GM19467 (cell line): ENCODE measurements at regions not wholly inside any gene's neighbourhood (a gene's known extent, or its start where the extent isn't known, plus 50 kb on each side); places are given as distances from the start of the nearest gene placed in this dataset.
"Not testable (repeated sequence)": the region's sequence is repeated elsewhere in the genome, so short reads cannot be mapped to it uniquely, and the experiment has no call there.

ENCODE experiments used
- ATAC-seq: cut with Tn5 transposase; IDR thresholded peaks from one replicate; pipeline ENCODE4 v1.9.1; 2021; ENCODE audit warnings: mild to moderate bottlenecking, moderate library complexity; ENCODE audit not compliant: unreplicated experiment

- no peak for ATAC-seq
These were observed 277.5 kb downstream of the NUAK1 start for GRCh38 chr12:105861227-105861626.

GRCh38 chr12:105862163-105862821 lies 276.5 kb downstream of the NUAK1 start:
- no peak for ATAC-seq

DNA sequence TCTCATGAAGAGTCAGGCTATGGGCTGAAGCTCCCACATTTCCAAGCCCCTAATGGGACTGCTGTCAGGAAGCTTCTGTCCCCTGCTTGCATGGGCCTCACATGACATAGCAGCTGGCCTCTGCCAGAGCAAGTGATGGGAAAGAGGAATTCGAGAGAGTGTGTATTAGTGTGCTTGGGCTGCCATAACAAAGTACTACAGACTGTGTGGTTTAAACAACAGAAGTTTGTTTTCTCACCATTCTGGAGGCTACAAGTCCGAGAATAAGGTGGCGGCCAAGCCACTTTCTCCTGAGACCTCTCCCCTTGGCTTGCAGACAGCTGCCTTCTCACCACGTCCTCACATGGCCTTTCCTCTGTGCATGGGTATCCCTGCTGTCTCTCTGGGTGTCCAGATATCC lies 274.4 kb downstream of the NUAK1 start:
- ATAC-seq, result no peak

DNA sequence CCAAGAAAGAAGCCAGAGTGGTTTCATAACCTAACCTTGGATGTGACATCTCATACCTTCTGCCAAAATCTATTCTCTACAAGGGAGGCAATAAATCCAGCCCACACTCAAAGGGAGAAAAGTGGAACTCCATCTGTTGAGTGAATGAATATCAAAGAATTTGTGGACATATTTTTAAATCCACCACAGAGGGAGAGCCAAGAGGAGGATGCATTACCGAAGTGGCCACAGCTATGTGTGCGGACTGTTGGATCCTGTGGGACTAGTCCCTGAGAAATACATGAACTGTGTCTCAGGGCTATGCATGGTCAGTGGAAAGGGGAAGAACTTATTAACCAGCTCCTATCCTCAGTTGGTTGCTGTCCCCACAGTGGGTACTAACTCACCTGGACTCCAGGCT lies 273.9 kb downstream of the NUAK1 start:
- ATAC-seq, result no peak

DNA sequence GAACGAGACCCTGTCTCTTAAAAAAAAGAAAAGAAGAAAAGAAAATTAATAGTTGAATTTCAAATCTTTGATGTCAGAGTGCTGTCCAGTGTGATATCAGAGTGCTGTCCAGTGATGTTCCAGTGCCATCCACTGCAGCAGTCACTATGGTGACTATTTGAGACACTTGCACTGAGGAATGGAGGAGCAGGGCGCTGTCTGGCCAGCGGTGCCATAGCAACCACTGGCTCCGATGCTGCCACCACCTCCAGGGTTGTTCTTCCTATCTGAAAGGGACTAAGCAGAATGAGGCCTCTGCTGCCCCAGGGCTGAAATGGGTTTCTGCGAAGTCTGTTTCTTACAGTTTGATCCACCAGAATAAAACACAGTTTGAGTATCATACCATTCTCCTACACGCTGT lies 272.9 kb downstream of the NUAK1 start:
- ATAC-seq, result no peak

GRCh38 chr12:105874121-105874520 lies 264.6 kb downstream of the NUAK1 start:
- ATAC-seq, result no peak

DNA sequence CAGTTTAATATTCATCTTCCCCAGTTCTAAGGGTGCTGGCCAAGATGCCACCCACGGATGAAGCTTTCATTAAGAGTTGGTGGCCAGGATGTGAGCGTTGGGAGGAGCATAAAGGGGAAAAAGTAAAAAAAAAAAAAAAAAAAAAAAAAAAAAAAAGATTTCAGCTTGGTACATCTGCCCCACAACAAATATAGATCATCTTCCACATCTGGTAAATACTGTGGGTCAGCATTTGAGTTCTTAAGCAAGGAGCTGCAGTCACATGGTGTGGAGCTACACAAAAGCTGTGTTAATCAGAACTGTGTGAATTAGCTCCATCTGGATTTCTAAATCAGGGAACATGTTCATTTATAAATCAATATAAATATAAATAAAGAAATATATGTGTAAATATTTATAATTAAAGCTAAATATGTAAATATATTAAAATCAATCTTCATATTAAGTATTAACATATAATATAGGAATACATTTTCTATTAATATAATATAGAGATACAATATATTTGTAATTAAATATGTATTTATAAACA lies 262.3 kb downstream of the NUAK1 start:
- no peak for ATAC-seq

- no peak for ATAC-seq
These were observed 259.8 kb downstream of the NUAK1 start for GRCh38 chr12:105878964-105879363.

GRCh38 chr12:105880824-105881388 lies 257.8 kb downstream of the NUAK1 start:
- ATAC-seq, result no peak

GRCh38 chr12:105882404-105882803 lies 256.4 kb downstream of the NUAK1 start:
- no peak for ATAC-seq

- no peak for ATAC-seq
These were observed 251.6 kb downstream of the NUAK1 start for GRCh38 chr12:105887131-105887530.

GRCh38 chr12:105888696-105889095 lies 250.1 kb downstream of the NUAK1 start:
- ATAC-seq, result no peak

DNA sequence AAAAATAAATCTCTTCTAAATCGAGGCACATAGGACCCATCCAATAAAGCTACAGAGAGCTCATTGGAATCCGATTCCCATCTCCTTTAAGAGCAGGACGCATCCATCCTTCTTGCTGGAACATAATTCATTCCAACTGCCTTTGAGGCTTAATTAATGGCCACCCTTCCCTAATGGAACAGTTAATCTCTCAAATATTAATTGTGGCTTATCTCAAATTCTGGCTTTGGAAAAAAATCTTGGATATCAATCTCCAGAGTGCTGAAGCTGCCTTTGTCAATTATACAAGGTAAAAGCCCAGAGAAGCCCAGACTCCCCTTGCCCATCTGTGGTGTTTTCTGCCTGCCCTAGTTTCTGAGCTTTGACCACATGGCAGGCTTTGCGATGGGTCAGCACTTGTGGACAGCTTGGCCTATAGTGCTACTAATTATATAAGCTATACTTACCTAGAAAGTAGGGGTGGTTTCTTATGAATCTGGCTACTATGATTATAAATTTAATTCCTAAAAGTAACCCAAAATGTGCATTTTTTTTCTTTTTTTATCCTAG lies 246.3 kb downstream of the NUAK1 start:
- ATAC-seq, result no peak

- not testable (repeated sequence) for ATAC-seq
These were observed 243.4 kb downstream of the NUAK1 start for GRCh38 chr12:105895197-105895832.

DNA sequence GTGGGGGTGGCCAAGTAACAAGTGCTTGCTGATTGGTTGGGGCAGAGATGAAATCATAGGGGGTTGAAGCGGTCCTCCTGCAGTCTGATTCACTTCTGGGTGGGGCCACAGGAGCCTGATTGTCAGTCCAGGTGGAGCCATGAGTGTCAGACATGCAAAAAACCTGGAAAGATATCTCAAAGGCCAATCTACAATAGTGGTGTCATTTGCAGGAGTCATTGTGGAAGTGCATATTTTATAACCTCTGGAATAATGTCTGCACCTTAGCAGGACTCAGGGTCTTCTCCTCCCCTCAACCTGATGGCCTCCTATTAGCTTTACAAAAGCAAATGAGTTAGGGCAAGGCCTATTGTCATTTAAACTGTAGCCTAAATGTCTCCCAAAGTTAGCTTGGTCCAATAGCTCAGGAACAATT lies 241.4 kb downstream of the NUAK1 start:
- ATAC-seq, result no peak

GRCh38 chr12:105898271-105898670 lies 240.5 kb downstream of the NUAK1 start:
- not testable (repeated sequence) for ATAC-seq

GRCh38 chr12:105899589-105899988 lies 239.2 kb downstream of the NUAK1 start:
- ATAC-seq, result no peak

- ATAC-seq, result no peak
These were observed 232.2 kb downstream of the NUAK1 start for GRCh38 chr12:105906561-105906960.

GRCh38 chr12:105907982-105908381 lies 230.8 kb downstream of the NUAK1 start:
- no peak for ATAC-seq

DNA sequence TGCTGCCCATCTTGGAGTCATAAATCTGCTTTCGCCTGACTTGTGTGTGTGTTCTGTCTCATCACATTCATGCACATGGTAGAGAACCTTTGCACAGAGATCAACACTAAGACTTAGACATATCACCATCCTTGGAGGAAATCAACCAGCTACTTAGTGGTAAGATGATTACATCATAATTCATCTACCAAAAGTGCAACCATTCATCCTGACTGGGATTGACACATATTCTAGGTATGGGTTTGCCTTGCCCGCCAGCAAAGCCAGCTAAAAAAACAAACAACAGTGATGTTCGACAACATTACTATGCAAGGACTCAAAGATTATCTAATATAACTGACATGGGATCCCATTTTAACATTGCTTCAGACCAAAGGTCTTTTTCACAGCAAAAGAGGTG lies 228.7 kb downstream of the NUAK1 start:
- ATAC-seq, result no peak

DNA sequence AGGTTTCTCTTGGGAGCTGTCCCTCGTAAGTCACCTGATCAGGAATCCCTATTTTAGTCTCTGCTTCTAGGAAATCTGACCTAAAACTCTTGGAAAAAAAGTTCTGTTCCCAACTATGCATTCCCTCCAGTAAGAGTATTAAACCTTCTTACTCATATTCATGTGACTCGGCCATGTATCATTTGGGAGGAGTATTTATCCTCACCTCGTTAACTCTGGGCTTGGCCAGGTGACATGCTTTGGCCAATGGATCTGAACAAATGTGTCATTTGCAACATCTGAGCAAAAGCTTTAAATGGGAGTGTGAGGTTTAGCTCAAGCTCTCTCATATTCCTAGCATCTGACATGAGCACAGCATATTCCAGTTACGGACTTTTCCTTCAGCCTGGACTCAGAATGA lies 226.8 kb downstream of the NUAK1 start:
- no peak for ATAC-seq
